Skeletal muscle satellite cell (primary cell): ENCODE measurements at regions not wholly inside any gene's neighbourhood (a gene's known extent, or its start where the extent isn't known, plus 50 kb on each side); places are given as distances from the start of the nearest gene placed in this dataset.

Experiments
- H3K27me3 ChIP-seq: 2 replicates; pipeline ENCODE4 v1.7.0; 2013; ENCODE audit warnings: low read length; ENCODE audit not compliant: control insufficient read depth, insufficient read depth
- H3K36me3 ChIP-seq: 2 replicates; pipeline ENCODE4 v1.7.0; 2013; ENCODE audit warnings: mild to moderate bottlenecking, control low read depth, low read length; ENCODE audit not compliant: insufficient read depth
- H3K4me1 ChIP-seq: 2 replicates; pipeline ENCODE4 v1.7.0; 2013; ENCODE audit warnings: low read length; ENCODE audit not compliant: control insufficient read depth, insufficient read depth
- H3K4me2 ChIP-seq: 2 replicates; pipeline ENCODE4 v1.7.0; 2013; ENCODE audit warnings: mild to moderate bottlenecking, low read length
- H3K4me3 ChIP-seq: 2 replicates; pipeline ENCODE4 v1.7.0; 2013; ENCODE audit warnings: low read length
- H3K9ac ChIP-seq: 2 replicates; pipeline ENCODE4 v1.7.0; 2013; ENCODE audit warnings: mild to moderate bottlenecking, low read depth, low read length, moderate library complexity
- H3K9me3 ChIP-seq: replicated peaks from 2 replicates; pipeline ENCODE4 v1.7.0; 2013; ENCODE audit warnings: mild to moderate bottlenecking, control low read depth, low read length

- no peaks in the 10 kb centered on the region for H3K36me3 ChIP-seq
- no peak overlapping the region for H3K9ac ChIP-seq
- no peaks in the 10 kb centered on the region for H3K4me1 ChIP-seq
- no peak overlapping the region for H3K4me2 ChIP-seq
- no peaks in the 10 kb centered on the region for H3K27me3 ChIP-seq
- no peaks in the 10 kb centered on the region for H3K9me3 ChIP-seq
- no peak overlapping the region for H3K4me3 ChIP-seq
Observed at GRCh38 chr5:91651704-91652103, 268.6 kb upstream of the ARRDC3 start.

DNA sequence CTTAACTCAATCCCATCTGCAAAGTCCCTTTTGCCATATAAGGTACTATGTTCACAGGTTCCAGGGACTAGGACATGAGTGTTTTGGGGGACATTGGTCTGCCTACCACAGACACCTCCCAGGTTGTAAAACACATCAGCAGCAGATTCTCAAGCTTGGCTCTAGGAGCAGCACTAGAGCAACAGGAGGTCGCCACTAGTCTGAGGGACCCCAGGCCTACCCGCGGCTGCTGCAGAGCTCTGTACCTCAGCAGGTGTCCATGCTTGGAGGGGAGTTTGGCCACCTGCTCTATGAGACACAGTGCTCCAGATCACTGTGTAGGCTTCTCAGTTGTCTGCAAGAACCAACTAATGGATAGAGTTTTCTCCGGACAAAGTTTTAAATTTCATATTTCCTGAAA, 262.2 kb upstream of the ARRDC3 start:
- Histone ChIP-seq H3K9me3 (no peaks in the 10 kb centered on the region), H3K27me3 (no peaks in the 10 kb centered on the region), H3K4me3 (no peak overlapping the region), H3K36me3 (no peaks in the 10 kb centered on the region), H3K4me1 (peaks cover 4% of the 10 kb centered on the region), H3K4me2 (no peak overlapping the region), H3K9ac (no peak overlapping the region)

DNA sequence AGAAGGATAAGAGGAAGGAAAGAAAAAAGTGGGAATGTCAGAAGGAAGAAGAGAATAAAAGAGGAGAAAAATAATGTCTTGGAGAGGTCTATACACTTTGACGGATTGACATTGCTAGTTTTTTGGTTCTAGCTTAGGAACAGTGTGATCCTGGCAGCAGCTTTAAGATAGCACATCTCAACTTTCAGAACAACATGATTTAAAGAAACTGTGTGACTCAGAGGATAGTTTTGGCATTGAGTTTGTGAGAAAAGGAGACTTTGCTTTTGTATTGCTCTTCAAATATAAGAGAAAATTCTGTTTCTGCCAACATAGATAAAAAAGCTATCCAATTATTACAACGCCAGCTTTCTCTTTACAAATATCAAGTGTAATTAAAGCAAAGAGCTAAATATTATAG, 260.7 kb upstream of the ARRDC3 start:
- Histone ChIP-seq H3K36me3 (no peaks in the 10 kb centered on the region), H3K9ac (no peak overlapping the region), H3K4me3 (no peak overlapping the region), H3K27me3 (peaks cover 4% of the 10 kb centered on the region), H3K4me1 (peaks cover 4% of the 10 kb centered on the region), H3K4me2 (no peak overlapping the region), H3K9me3 (no peaks in the 10 kb centered on the region)

DNA sequence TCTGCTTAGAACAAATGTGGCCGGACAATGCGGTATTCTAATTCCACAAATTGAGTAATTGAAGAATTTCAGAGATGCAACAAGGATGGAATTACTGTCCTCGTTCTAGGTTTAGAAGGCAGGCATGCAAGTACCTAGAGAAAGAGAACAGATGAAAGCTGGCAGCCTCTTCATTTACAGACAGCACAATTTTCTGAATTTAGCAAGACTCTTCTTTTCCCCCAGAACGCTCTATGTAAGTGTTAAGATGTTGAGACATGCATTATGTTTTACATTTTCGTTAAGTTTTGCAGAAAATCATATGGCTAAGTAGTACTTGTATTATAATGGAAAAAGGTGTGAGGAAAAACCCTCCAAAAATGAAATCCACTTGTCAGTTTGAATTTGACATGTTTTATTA, 259.5 kb upstream of the ARRDC3 start:
- H3K27me3 ChIP-seq: peaks cover 5% of the 10 kb centered on the region
- H3K9ac ChIP-seq: no peak overlapping the region

GRCh38 chr5:91641730-91642350, 258.7 kb upstream of the ARRDC3 start:
- Histone ChIP-seq H3K4me2 (peak overlapping the region; percentile 50), H3K36me3 (no peaks in the 10 kb centered on the region), H3K4me3 (no peak overlapping the region), H3K4me1 (peaks cover 4% of the 10 kb centered on the region), H3K9ac (peak overlapping the region; percentile 34), H3K27me3 (peaks cover 5% of the 10 kb centered on the region), H3K9me3 (no peaks in the 10 kb centered on the region)

More for the DNA sequence above, 259.5 kb upstream of the ARRDC3 start:
- no peak overlapping the region for H3K4me2 ChIP-seq
- no peaks in the 10 kb centered on the region for H3K36me3 ChIP-seq
- H3K4me1 ChIP-seq: peaks cover 4% of the 10 kb centered on the region
- H3K9me3 ChIP-seq: no peaks in the 10 kb centered on the region
- no peak overlapping the region for H3K4me3 ChIP-seq

GRCh38 chr5:91639744-91640143, 256.6 kb upstream of the ARRDC3 start:
- peaks cover 5% of the 10 kb centered on the region for H3K27me3 ChIP-seq
- H3K36me3 ChIP-seq: no peaks in the 10 kb centered on the region
- H3K4me1 ChIP-seq: peaks cover 4% of the 10 kb centered on the region
- H3K4me2 ChIP-seq: no peak overlapping the region
- H3K9me3 ChIP-seq: no peaks in the 10 kb centered on the region
- no peak overlapping the region for H3K9ac ChIP-seq
- no peak overlapping the region for H3K4me3 ChIP-seq

- Histone ChIP-seq H3K4me3 (no peak overlapping the region), H3K27me3 (peaks cover 7% of the 10 kb centered on the region), H3K36me3 (no peaks in the 10 kb centered on the region), H3K9ac (no peak overlapping the region), H3K4me2 (no peak overlapping the region), H3K4me1 (no peaks in the 10 kb centered on the region), H3K9me3 (no peaks in the 10 kb centered on the region)
Observed at GRCh38 chr5:91638010-91638409, 254.9 kb upstream of the ARRDC3 start.

DNA sequence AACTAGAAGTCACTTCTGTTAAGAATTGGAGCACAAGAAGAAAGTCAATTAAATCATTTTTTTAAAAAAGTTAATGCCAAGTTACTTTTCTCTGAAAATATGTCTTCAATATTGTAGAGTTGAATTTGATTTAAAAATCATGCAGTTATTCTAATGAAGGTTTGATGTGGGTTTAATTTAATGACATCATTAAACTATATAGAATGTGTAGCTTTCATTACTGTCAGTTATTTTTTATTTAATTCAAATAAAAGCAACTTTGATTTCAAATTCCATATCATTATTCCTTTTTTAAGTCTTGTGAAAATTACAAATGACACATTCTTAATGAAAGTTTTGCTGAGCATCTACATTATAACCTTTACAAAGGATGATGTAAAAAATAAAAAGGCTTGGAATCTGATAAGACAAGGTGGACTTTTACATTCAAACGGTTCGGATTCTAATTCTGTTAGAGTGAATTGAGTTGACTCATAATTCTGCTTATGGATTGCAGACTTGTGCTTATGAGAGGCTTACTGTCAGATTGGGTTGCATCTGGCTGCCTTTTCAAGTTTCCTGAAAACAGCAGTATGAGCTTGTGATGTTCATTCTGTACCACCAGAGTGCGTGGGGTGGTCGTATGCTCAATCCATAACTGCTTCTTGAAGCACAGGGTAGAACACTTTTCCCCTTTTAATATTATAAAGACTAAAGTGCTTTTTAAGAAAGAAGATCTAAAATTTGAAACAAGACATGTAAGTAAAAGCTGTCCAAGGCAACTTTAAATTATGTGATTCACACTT, 253.0 kb upstream of the ARRDC3 start:
- Histone ChIP-seq H3K4me2 (no peak overlapping the region), H3K36me3 (no peaks in the 10 kb centered on the region), H3K9ac (no peak overlapping the region), H3K9me3 (no peaks in the 10 kb centered on the region), H3K4me3 (no peak overlapping the region), H3K27me3 (peaks cover 9% of the 10 kb centered on the region), H3K4me1 (no peaks in the 10 kb centered on the region)

- no peak overlapping the region for H3K9ac ChIP-seq
- H3K4me1 ChIP-seq: no peaks in the 10 kb centered on the region
- no peaks in the 10 kb centered on the region for H3K9me3 ChIP-seq
- H3K27me3 ChIP-seq: peaks cover 4% of the 10 kb centered on the region
- H3K4me3 ChIP-seq: no peak overlapping the region
- H3K36me3 ChIP-seq: no peaks in the 10 kb centered on the region
- H3K4me2 ChIP-seq: no peak overlapping the region
Observed at GRCh38 chr5:91632871-91633270, 249.8 kb upstream of the ARRDC3 start.

GRCh38 chr5:91611746-91612145, 228.6 kb upstream of the ARRDC3 start:
- Histone ChIP-seq H3K4me2 (no peak overlapping the region), H3K4me1 (no peaks in the 10 kb centered on the region), H3K27me3 (no peaks in the 10 kb centered on the region), H3K9ac (no peak overlapping the region), H3K36me3 (no peaks in the 10 kb centered on the region), H3K9me3 (no peaks in the 10 kb centered on the region), H3K4me3 (no peak overlapping the region)

DNA sequence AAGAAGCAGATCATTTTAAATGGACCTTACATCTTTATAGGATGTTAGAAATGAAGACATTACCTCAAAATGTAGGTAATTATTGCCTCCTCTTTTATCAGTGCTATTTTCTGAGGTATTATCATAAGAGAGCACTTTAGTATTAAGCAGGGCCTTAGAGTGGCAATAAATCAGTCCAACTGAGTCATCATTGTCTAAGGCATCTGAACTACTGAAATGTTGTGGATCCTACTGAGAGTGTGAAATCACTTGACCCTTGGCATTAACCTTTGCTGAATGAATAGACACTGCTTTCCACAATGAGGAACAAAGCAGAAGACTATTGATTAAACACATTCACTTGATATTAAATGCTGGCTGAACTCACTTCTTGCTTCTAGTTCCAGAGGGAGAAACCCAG, 224.6 kb upstream of the ARRDC3 start:
- H3K9ac ChIP-seq: no peak overlapping the region
- H3K27me3 ChIP-seq: no peaks in the 10 kb centered on the region
- H3K4me2 ChIP-seq: no peak overlapping the region
- no peaks in the 10 kb centered on the region for H3K9me3 ChIP-seq
- no peaks in the 10 kb centered on the region for H3K4me1 ChIP-seq
- no peak overlapping the region for H3K4me3 ChIP-seq
- H3K36me3 ChIP-seq: no peaks in the 10 kb centered on the region

GRCh38 chr5:91599863-91600262, 216.7 kb upstream of the ARRDC3 start:
- H3K36me3 ChIP-seq: no peaks in the 10 kb centered on the region
- no peak overlapping the region for H3K9ac ChIP-seq
- no peak overlapping the region for H3K4me3 ChIP-seq
- H3K9me3 ChIP-seq: no peaks in the 10 kb centered on the region
- no peak overlapping the region for H3K4me2 ChIP-seq
- H3K27me3 ChIP-seq: no peaks in the 10 kb centered on the region
- no peaks in the 10 kb centered on the region for H3K4me1 ChIP-seq
